ENCODE measurements at regions not wholly inside any gene's neighbourhood (a gene's known extent, or its start where the extent isn't known, plus 50 kb on each side); places are given as distances from the start of the nearest gene placed in this dataset.
"Not testable (repeated sequence)": the region's sequence is repeated elsewhere in the genome, so short reads cannot be mapped to it uniquely, and the experiment has no call there.

DNA sequence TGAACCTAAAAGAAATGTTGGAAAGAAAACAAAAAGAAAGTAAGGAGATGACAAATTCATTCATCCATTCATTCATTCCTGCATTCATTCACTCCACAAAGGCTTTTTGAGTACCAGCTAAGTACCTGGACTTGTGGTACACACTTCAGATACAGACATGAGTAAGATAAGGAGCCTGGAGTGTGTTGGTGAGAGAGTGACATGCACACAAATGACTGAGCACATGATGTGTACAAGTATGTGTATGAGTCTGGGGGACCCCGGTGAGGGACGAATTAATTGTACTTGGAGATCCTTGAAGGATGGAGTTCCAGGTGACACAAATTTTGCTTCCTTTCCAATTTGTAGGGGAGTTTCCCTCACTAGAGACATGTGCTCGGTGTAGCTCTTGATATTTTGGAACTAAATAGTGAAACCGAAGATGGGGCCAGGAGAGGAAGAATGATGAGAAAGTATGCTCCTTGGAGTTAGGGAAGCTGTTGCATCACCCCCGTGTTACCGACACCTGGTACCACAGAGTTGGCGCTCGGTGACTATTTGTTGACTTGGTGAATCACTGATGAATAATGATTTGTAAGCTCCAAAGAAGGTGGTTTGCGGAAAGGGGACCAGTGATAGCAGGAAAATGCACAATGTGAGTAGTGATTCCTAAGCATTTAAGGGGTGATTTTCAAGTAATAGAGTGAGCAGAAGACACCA lies 509.8 kb downstream of the CCDC171 start:
- Histone ChIP-seq H3K27ac (ENCODE audit: low read depth, low read length) (no peak overlapping the region), H3K4me1 (ENCODE audit: insufficient read depth, low read length) (no peaks in the 10 kb centered on the region), H3K27me3 (ENCODE audit: insufficient read depth, low read length, poor library complexity, severe bottlenecking) (no peaks in the 10 kb centered on the region), H3K9me3 (ENCODE audit: low read length) (no peaks in the 10 kb centered on the region), H3K4me3 (ENCODE audit: low read length) (no peak overlapping the region), H3K36me3 (ENCODE audit: insufficient read depth, low read length) (no peaks in the 10 kb centered on the region)
- ChIA-PET POLR2A (no interaction called here), CTCF (no interaction called here)
- H3K4me1 Mint-ChIP-seq: peaks cover 4 to 5% (median 5%) of the 10 kb centered on the region in 3 donors
- no peaks in the 10 kb centered on the region for H3K36me3 Mint-ChIP-seq
- no peak for DNase-seq
- no peak overlapping the region for H3K27ac Mint-ChIP-seq
- no peaks in the 10 kb centered on the region for H3K27me3 Mint-ChIP-seq
- H3K4me3 Mint-ChIP-seq: no peak overlapping the region
- H3K9me3 Mint-ChIP-seq: peaks cover 2 to 11% (median 7%) of the 10 kb centered on the region in 5 donors

GRCh38 chr9:16063241-16063591 lies 510.4 kb downstream of the CCDC171 start:
- peaks cover 2 to 10% (median 8%) of the 10 kb centered on the region in 5 donors for H3K9me3 Mint-ChIP-seq
- no peak overlapping the region for H3K4me3 Mint-ChIP-seq
- CTCF ChIA-PET: no interaction called here

GRCh38 chr9:16064771-16065170 lies 511.9 kb downstream of the CCDC171 start:
- Histone ChIP-seq H3K27me3 (ENCODE audit: insufficient read depth, low read length, poor library complexity, severe bottlenecking) (no peaks in the 10 kb centered on the region), H3K4me1 (ENCODE audit: insufficient read depth, low read length) (no peaks in the 10 kb centered on the region), H3K27ac (ENCODE audit: low read depth, low read length) (no peak overlapping the region), H3K4me3 (ENCODE audit: low read length) (no peak overlapping the region), H3K9me3 (ENCODE audit: low read length) (no peaks in the 10 kb centered on the region), H3K36me3 (ENCODE audit: insufficient read depth, low read length) (no peaks in the 10 kb centered on the region)
- CTCF ChIA-PET: no interaction called here
- H3K36me3 Mint-ChIP-seq: no peaks in the 10 kb centered on the region
- H3K9me3 Mint-ChIP-seq: peaks cover 4 to 14% (median 10%) of the 10 kb centered on the region in 5 donors
- no peak for DNase-seq
- no peak overlapping the region for H3K4me3 Mint-ChIP-seq
- POLR2A ChIA-PET: no interaction called here
- H3K27ac Mint-ChIP-seq: no peak overlapping the region
- no peaks in the 10 kb centered on the region for H3K27me3 Mint-ChIP-seq
- no peaks in the 10 kb centered on the region for H3K4me1 Mint-ChIP-seq

More at GRCh38 chr9:16063241-16063591, 510.4 kb downstream of the CCDC171 start:
- no peaks in the 10 kb centered on the region for H3K27me3 ChIP-seq (ENCODE audit: insufficient read depth, low read length, poor library complexity, severe bottlenecking)
- H3K4me3 ChIP-seq (ENCODE audit: low read length): no peak overlapping the region
- no peaks in the 10 kb centered on the region for H3K4me1 ChIP-seq (ENCODE audit: insufficient read depth, low read length)
- H3K4me1 Mint-ChIP-seq: peaks cover 2% of the 10 kb centered on the region in 3 donors
- H3K9me3 ChIP-seq (ENCODE audit: low read length): no peaks in the 10 kb centered on the region
- no peak overlapping the region for H3K27ac ChIP-seq (ENCODE audit: low read depth, low read length)
- no peak for DNase-seq
- POLR2A ChIA-PET: no interaction called here
- H3K36me3 ChIP-seq (ENCODE audit: insufficient read depth, low read length): no peaks in the 10 kb centered on the region
- H3K27me3 Mint-ChIP-seq: no peaks in the 10 kb centered on the region
- no peaks in the 10 kb centered on the region for H3K36me3 Mint-ChIP-seq
- H3K27ac Mint-ChIP-seq: no peak overlapping the region

DNA sequence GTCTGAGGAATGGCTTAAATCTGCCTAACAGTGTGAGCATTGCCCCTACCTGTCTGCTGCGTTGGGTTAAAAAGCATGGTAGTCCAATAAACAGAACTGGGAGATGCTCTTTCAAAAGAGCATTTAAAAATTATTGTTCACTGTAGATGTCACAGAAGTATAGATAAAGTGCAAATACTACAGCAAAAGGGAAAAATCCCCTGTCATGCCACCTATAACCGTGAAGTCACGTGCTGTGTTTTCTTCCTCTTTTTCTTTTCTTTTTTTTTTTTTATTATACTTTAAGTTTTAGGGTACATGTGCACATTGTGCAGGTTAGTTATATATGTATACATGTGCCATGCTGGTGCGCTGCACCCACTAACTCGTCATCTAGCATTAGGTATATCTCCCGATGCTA lies 513.4 kb downstream of the CCDC171 start:
- H3K4me3 Mint-ChIP-seq; H3K36me3 ChIP-seq (ENCODE audit: insufficient read depth, low read length); DNase-seq; H3K9me3 ChIP-seq (ENCODE audit: low read length); H3K27ac ChIP-seq (ENCODE audit: low read depth, low read length); H3K27ac Mint-ChIP-seq; CTCF ChIA-PET; POLR2A ChIA-PET; H3K27me3 ChIP-seq (ENCODE audit: insufficient read depth, low read length, poor library complexity, severe bottlenecking); H3K36me3 Mint-ChIP-seq; H3K4me3 ChIP-seq (ENCODE audit: low read length); H3K4me1 Mint-ChIP-seq; H3K27me3 Mint-ChIP-seq; H3K4me1 ChIP-seq (ENCODE audit: insufficient read depth, low read length): not testable (repeated sequence)
- peaks cover 4 to 14% (median 9%) of the 10 kb centered on the region in 5 donors for H3K9me3 Mint-ChIP-seq

DNA sequence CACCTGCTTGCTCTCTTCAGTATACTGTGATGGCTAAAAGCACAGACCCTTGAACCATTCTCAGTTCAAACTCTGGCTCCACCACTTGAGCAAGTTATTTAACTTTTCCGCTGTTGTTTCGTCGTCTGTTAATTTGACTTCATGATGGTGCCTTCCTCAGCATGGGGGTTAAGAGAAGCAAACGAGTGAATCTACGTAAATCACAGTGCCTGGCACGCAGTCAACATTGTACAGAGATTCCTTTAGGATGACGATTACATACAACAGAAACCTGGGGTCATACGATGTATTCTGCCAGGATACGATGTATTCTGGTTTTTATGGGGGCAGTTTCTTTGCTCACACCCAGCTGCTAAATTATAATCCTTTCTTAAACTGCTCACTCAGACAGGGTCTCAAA lies 515.6 kb downstream of the CCDC171 start:
- H3K27ac Mint-ChIP-seq: no peak overlapping the region
- H3K27me3 Mint-ChIP-seq: no peaks in the 10 kb centered on the region
- Histone ChIP-seq H3K36me3 (ENCODE audit: insufficient read depth, low read length) (no peaks in the 10 kb centered on the region), H3K4me1 (ENCODE audit: insufficient read depth, low read length) (no peaks in the 10 kb centered on the region), H3K9me3 (ENCODE audit: low read length) (no peaks in the 10 kb centered on the region), H3K27ac (ENCODE audit: low read depth, low read length) (no peak overlapping the region), H3K4me3 (ENCODE audit: low read length) (no peak overlapping the region), H3K27me3 (ENCODE audit: insufficient read depth, low read length, poor library complexity, severe bottlenecking) (no peaks in the 10 kb centered on the region)
- DNase-seq: no peak
- no peak overlapping the region for H3K4me3 Mint-ChIP-seq
- H3K36me3 Mint-ChIP-seq: no peaks in the 10 kb centered on the region
- H3K4me1 Mint-ChIP-seq: no peaks in the 10 kb centered on the region
- POLR2A ChIA-PET: no interaction called here
- peaks cover 5 to 13% (median 8%) of the 10 kb centered on the region in 5 donors for H3K9me3 Mint-ChIP-seq
- CTCF ChIA-PET: no interaction called here

DNA sequence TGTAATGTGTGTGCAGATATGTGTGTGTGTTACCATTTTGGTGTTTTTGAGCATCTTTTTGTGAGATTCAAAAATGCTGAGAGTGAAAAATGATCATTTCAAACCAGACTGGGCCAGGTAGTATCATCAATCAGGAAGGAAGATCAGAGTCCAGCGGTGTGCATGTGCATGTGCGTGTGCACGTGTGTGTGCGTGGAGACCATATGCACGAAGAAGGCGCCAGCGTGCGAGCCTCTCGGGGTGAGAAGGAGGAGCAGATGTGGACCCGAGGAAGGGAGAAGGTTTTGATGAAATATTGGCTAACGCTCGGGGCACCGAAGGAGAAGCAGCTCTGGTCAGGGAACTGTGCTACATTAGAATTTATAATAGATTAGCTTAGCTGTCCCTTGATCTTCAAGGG lies 516.4 kb downstream of the CCDC171 start:
- Histone ChIP-seq H3K4me3 (ENCODE audit: low read length) (no peak overlapping the region), H3K27me3 (ENCODE audit: insufficient read depth, low read length, poor library complexity, severe bottlenecking) (no peaks in the 10 kb centered on the region), H3K36me3 (ENCODE audit: insufficient read depth, low read length) (no peaks in the 10 kb centered on the region), H3K4me1 (ENCODE audit: insufficient read depth, low read length) (no peaks in the 10 kb centered on the region), H3K9me3 (ENCODE audit: low read length) (no peaks in the 10 kb centered on the region), H3K27ac (ENCODE audit: low read depth, low read length) (no peak overlapping the region)
- DNase-seq: no peak
- Mint-ChIP-seq H3K9me3 (peaks cover 5 to 13% (median 8%) of the 10 kb centered on the region in 5 donors), H3K4me1 (no peaks in the 10 kb centered on the region), H3K36me3 (no peaks in the 10 kb centered on the region), H3K27ac (no peak overlapping the region), H3K4me3 (no peak overlapping the region), H3K27me3 (no peaks in the 10 kb centered on the region)
- ChIA-PET CTCF (no interaction called here), POLR2A (no interaction called here)

DNA sequence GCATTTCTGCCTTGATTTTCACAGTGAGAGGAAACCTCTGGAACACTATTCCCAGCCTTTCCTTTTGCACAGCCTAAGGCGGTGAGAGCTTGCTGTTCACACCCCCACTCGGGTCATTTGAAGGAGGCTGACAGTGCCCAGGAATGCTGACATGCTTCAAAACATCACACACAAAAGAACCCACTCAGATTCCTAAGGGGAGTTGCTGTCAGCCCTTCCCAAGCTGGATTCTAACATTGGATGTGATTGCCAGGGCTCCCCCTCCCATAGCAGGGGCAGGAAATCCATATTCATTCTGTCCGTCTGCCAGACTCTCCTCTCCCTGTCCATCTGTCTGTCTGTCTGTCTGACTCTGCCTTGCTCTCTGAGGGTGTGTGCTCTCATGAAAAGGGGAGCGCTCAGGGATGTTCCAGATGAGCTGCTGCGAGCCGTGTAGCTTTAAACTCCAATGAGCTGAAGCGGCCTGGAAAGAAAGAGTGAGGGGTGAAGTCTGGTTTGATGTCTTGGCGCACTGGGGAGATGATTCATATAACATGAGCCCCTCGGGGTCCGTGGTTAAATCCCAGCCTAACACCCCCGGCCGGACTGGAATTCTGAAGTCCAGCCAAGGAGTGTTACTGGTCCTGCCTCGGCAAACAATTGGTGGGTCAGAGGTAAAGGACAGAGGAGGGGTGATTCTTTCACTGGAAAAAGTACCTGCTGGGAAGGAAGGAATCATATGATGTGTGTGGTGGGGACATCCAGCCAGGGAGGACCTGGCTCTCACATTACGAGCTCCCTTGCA lies 517.0 kb downstream of the CCDC171 start:
- no peak overlapping the region for H3K27ac ChIP-seq (ENCODE audit: low read depth, low read length)
- H3K27me3 ChIP-seq (ENCODE audit: insufficient read depth, low read length, poor library complexity, severe bottlenecking): no peaks in the 10 kb centered on the region
- no peaks in the 10 kb centered on the region for H3K36me3 ChIP-seq (ENCODE audit: insufficient read depth, low read length)
- no peaks in the 10 kb centered on the region for H3K27me3 Mint-ChIP-seq
- ChIA-PET CTCF (no interaction called here), POLR2A (no interaction called here)
- H3K4me1 ChIP-seq (ENCODE audit: insufficient read depth, low read length): no peaks in the 10 kb centered on the region
- H3K4me3 Mint-ChIP-seq: no peak overlapping the region
- H3K9me3 ChIP-seq (ENCODE audit: low read length): no peaks in the 10 kb centered on the region
- H3K9me3 Mint-ChIP-seq: peaks cover 5 to 17% (median 8%) of the 10 kb centered on the region in 5 donors
- no peak overlapping the region for H3K27ac Mint-ChIP-seq
- no peak overlapping the region for H3K4me3 ChIP-seq (ENCODE audit: low read length)
- H3K36me3 Mint-ChIP-seq: no peaks in the 10 kb centered on the region
- no peaks in the 10 kb centered on the region for H3K4me1 Mint-ChIP-seq
- DNase-seq: no peak

DNA sequence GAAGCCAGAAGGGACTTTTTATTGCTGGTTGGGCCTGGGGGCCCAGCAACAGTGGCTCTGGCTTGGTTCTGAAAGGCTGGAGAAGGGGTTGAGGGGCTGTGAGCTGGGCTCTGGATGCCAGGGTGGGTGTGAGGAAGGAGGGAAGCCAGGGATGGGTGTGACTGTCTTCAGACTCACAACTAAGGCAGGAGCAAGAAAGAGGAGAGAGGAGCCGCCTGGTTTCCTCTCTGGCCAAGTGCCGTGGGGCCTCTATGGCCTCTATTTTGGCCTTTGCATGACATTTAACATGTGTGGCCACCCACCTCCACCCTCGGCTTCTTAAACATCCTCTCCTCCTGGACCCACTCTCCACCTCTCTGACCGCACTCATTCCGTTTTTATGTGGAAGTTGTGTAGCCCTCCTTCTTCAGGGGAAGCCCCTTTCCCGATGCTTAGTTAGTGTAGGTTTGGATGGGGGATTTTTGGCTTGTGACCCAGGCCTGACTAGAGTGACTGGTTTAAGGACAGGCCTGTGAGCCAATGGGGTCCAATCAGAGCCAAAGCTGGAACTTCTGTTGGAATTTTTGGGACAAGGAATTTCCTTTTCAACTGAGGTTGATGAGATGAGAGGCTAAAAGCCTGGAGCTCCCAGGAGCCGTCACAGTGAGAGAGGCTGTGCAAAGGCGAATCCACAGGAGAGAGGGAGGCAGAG lies 517.8 kb downstream of the CCDC171 start:
- no peaks in the 10 kb centered on the region for H3K27me3 ChIP-seq (ENCODE audit: insufficient read depth, low read length, poor library complexity, severe bottlenecking)
- Mint-ChIP-seq H3K36me3 (no peaks in the 10 kb centered on the region), H3K4me3 (no peak overlapping the region), H3K27ac (no peak overlapping the region), H3K27me3 (no peaks in the 10 kb centered on the region), H3K9me3 (peaks cover 5 to 15% (median 8%) of the 10 kb centered on the region in 5 donors), H3K4me1 (no peaks in the 10 kb centered on the region)
- no peaks in the 10 kb centered on the region for H3K36me3 ChIP-seq (ENCODE audit: insufficient read depth, low read length)
- no peak overlapping the region for H3K4me3 ChIP-seq (ENCODE audit: low read length)
- POLR2A ChIA-PET: no interaction called here
- no peaks in the 10 kb centered on the region for H3K4me1 ChIP-seq (ENCODE audit: insufficient read depth, low read length)
- no peak for DNase-seq
- no peak overlapping the region for H3K27ac ChIP-seq (ENCODE audit: low read depth, low read length)
- CTCF ChIA-PET: no interaction called here
- H3K9me3 ChIP-seq (ENCODE audit: low read length): no peaks in the 10 kb centered on the region

All from CD8-positive, alpha-beta memory T cell (primary cell).